A549 (cell line): ENCODE measurements at regions not wholly inside any gene's neighbourhood (a gene's known extent, or its start where the extent isn't known, plus 50 kb on each side); places are given as distances from the start of the nearest gene placed in this dataset.

Source experiments
- ATAC-seq, 2 experiments: fragments of 200-7000 bp in 1 of 2; fragments of >200 bp in 1 of 2; cut with Nextera tagmentation in 1 of 2; cut with Tn5 transposase in 1 of 2; 3 replicates each; pipeline versions ENCODE4 v1.8.0 to v1.9.1; 2018 to 2020; ENCODE audit warnings: mild to moderate bottlenecking in 1 of 2, moderate library complexity in 1 of 2
- CTCF ChIA-PET: fragments of 300-600 bp; sonication (Branson Sonifier 250); formaldehyde crosslinking; extraction: SDS; loops from one replicate; lab custom pipeline; 2021; ENCODE audit warnings: antibody characterized with exemption, inconsistent platforms; lab: Yijun Ruan, JAX
- POLR2A ChIA-PET: fragments of 350-600 bp; formaldehyde crosslinking; extraction: SDS; loops from one replicate; lab custom pipeline; 2021; ENCODE audit warnings: antibody characterized with exemption, inconsistent platforms; lab: Yijun Ruan, JAX
- DNase-seq, 2 experiments: peaks; one replicate each; pipeline versions ENCODE4 v3.0.0 to v3.0.0-alpha.2; 2011 to 2016; ENCODE audit warnings: low read depth in 1 of 2, low spot score in 1 of 2
- FAIRE-seq: peaks from 2 replicates; lab custom pipeline; 2011; peaks lifted over from hg19 to GRCh38; lab: Jason Lieb, UNC
- H3K27ac ChIP-seq, 2 experiments: fragments of >200 bp; sonication (Bioruptor Twin); formaldehyde crosslinking; 3 replicates each; pipeline ENCODE4 v1.5.1; 2016 to 2017
- H3K4me1 ChIP-seq: fragments of >200 bp; sonication (Bioruptor Twin); formaldehyde crosslinking; 3 replicates; pipeline ENCODE4 v1.6.1; 2016
- H3K4me2 ChIP-seq: fragments of >200 bp; sonication (Bioruptor Twin); formaldehyde crosslinking; 3 replicates; pipeline ENCODE4 v1.6.1; 2016
- H3K4me3 ChIP-seq: fragments of >200 bp; sonication (Bioruptor Twin); formaldehyde crosslinking; 3 replicates; pipeline ENCODE4 v1.5.1; 2016
- H3K9me3 ChIP-seq: fragments of >200 bp; sonication (Bioruptor Twin); formaldehyde crosslinking; 3 replicates; pipeline ENCODE4 v1.6.1; 2016
- BHLHE40 ChIP-seq: IDR thresholded peaks from 2 replicates; pipeline ENCODE4 v1.6.1; 2012; ENCODE audit warnings: low read depth, low read length, inconsistent platforms
- CBX2 ChIP-seq: fragments of 200-600 bp; sonication (generic); IDR thresholded peaks from 2 replicates; pipeline ENCODE4 v1.6.1; 2016; ENCODE audit warnings: low read depth, mild to moderate bottlenecking, borderline replicate concordance
- CBX8 ChIP-seq: fragments of 200-600 bp; sonication (generic); IDR thresholded peaks from 2 replicates; pipeline ENCODE4 v1.6.1; 2016
- EHF ChIP-seq: fragments of 250-450 bp; sonication (Bioruptor Pico); IDR thresholded peaks from 2 replicates; pipeline ENCODE4 v1.5.0; 2020; ENCODE audit warnings: mild to moderate bottlenecking
- EP300 ChIP-seq, 2 experiments: fragments of >200 bp; sonication (Bioruptor Twin); formaldehyde crosslinking; IDR thresholded peaks; 2 replicates in 1 of 2; 3 replicates in 1 of 2; pipeline ENCODE4 v1.6.1; 2016 to 2017
- ESRRA ChIP-seq: fragments of 150-350 bp; IDR thresholded peaks from 2 replicates; pipeline ENCODE4 v1.6.1; 2014; ENCODE audit warnings: mild to moderate bottlenecking, low read length, borderline replicate concordance
- FOXS1 ChIP-seq: fragments of 250-450 bp; sonication (Bioruptor Pico); IDR thresholded peaks from 2 replicates; pipeline ENCODE4 v1.5.0; 2020; ENCODE audit warnings: mild to moderate bottlenecking, moderate library complexity
- GATA3 ChIP-seq: IDR thresholded peaks from 2 replicates; pipeline ENCODE4 v1.6.1; 2012; ENCODE audit warnings: borderline replicate concordance
- HEYL ChIP-seq: fragments of 250-450 bp; sonication (Bioruptor Pico); IDR thresholded peaks from 2 replicates; pipeline ENCODE4 v1.8.0; 2021; ENCODE audit warnings: mild to moderate bottlenecking, moderate library complexity
- HOXB13 ChIP-seq: fragments of 250-450 bp; sonication (Bioruptor Pico); IDR thresholded peaks from 2 replicates; pipeline ENCODE4 v1.5.0; 2020; ENCODE audit warnings: low read depth, mild to moderate bottlenecking, moderate library complexity
- HOXB5 ChIP-seq: fragments of 250-450 bp; sonication (Bioruptor Pico); IDR thresholded peaks from 2 replicates; pipeline ENCODE4 v1.5.0; 2020; ENCODE audit warnings: mild to moderate bottlenecking, moderate library complexity
- KDM5A ChIP-seq: fragments of 200-600 bp; sonication (generic); IDR thresholded peaks from 2 replicates; pipeline ENCODE4 v1.6.1; 2016; ENCODE audit warnings: antibody characterized with exemption, mild to moderate bottlenecking
- MAFK ChIP-seq: fragments of 450-650 bp; IDR thresholded peaks from 2 replicates; pipeline ENCODE4 v1.6.1; 2014; ENCODE audit not compliant: partially characterized antibody
- NFE2L2 ChIP-seq: fragments of 150-350 bp; conservative IDR thresholded peaks from 2 replicates; pipeline ENCODE4 v1.6.1; 2014; ENCODE audit warnings: low read length
- NPAS2 ChIP-seq: fragments of 250-450 bp; sonication (Bioruptor Pico); IDR thresholded peaks from 2 replicates; pipeline ENCODE4 v1.8.0; 2022; ENCODE audit warnings: mild to moderate bottlenecking, moderate library complexity, borderline replicate concordance
- NR3C1 ChIP-seq: fragments of >200 bp; sonication (Bioruptor Twin); formaldehyde crosslinking; IDR thresholded peaks from 3 replicates; pipeline ENCODE4 v1.6.1; 2017
- PHF8 ChIP-seq: fragments of 200-600 bp; sonication (generic); IDR thresholded peaks from 2 replicates; pipeline ENCODE4 v1.6.1; 2016; ENCODE audit warnings: low read depth, mild to moderate bottlenecking, antibody characterized with exemption, moderate library complexity, borderline replicate concordance
- SREBF2 ChIP-seq: fragments of 450-650 bp; IDR thresholded peaks from 2 replicates; pipeline ENCODE4 v1.6.1; 2014; ENCODE audit warnings: mild to moderate bottlenecking, moderate library complexity
- TFCP2L1 ChIP-seq: fragments of 250-450 bp; sonication (Bioruptor Pico); IDR thresholded peaks from 2 replicates; pipeline ENCODE4 v1.5.0; 2021; ENCODE audit warnings: mild to moderate bottlenecking
- TP53 ChIP-seq: fragments of 250-450 bp; sonication (Bioruptor Pico); IDR thresholded peaks from 2 replicates; pipeline ENCODE4 v1.5.0; 2021; ENCODE audit warnings: mild to moderate bottlenecking, moderate library complexity
- ZC3H11A ChIP-seq: fragments of 450-650 bp; IDR thresholded peaks from 2 replicates; pipeline ENCODE4 v1.6.1; 2014; ENCODE audit warnings: antibody characterized with exemption, mild to moderate bottlenecking
- WGBS: methylation state at CpG from one replicate; pipeline ENCODE4 v1.1.6; 2017; ENCODE audit errors: missing lambda C conversion rate; 5-methylcytosine and 5-hydroxymethylcytosine counted together
- TF ChIP-seq, protein P1 (sequence below): fragments of 250-450 bp; sonication (Bioruptor Pico); IDR thresholded peaks from 2 replicates; pipeline ENCODE4 v1.5.0; 2021; ENCODE audit warnings: mild to moderate bottlenecking, moderate library complexity, borderline replicate concordance
- TF ChIP-seq, protein P2 (sequence below): IDR thresholded peaks from 2 replicates; pipeline ENCODE4 v1.6.1; 2012
- TF ChIP-seq, protein P3 (sequence below): IDR thresholded peaks from 2 replicates; pipeline ENCODE4 v1.6.1; 2012; ENCODE audit warnings: low read depth, borderline replicate concordance
- TF ChIP-seq, protein P4 (sequence below): fragments of >200 bp; sonication (Bioruptor Twin); formaldehyde crosslinking; IDR thresholded peaks from 3 replicates; pipeline ENCODE4 v1.6.1; 2016

DNA sequence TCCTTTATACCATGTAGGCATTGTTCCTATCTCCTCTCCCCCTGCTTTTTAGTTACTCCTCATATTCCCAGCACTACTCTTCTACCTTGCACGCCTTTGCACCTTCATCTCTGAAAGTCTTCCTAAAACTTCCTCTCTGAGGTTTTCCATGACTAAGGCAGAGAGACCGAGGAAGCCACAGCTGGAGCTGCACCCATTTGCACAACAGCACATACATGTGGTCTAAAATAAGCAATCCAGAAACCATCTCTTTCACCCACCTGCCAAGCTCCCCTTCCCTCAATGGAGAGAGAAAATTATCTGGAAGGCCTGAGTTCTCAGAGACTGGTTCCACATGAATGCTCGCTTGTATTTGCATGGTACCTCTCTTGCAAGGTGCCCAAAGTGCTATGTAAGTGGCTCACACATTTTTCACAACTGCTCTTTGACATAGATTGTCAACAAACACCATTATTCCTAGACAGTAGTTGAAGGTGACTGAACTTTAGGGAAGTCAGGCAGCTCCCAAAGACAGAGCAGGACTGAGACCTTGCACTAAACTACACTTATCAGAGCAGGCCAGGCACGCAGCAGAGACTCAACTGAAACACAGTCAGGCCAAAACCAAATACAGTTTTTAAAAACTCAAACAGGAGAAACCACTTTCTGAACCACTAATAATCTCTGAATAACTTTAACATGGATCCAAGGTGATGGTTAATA, 313.2 kb downstream of the TFAP2A start (continued):
- TF ChIP-seq, protein P1, sequence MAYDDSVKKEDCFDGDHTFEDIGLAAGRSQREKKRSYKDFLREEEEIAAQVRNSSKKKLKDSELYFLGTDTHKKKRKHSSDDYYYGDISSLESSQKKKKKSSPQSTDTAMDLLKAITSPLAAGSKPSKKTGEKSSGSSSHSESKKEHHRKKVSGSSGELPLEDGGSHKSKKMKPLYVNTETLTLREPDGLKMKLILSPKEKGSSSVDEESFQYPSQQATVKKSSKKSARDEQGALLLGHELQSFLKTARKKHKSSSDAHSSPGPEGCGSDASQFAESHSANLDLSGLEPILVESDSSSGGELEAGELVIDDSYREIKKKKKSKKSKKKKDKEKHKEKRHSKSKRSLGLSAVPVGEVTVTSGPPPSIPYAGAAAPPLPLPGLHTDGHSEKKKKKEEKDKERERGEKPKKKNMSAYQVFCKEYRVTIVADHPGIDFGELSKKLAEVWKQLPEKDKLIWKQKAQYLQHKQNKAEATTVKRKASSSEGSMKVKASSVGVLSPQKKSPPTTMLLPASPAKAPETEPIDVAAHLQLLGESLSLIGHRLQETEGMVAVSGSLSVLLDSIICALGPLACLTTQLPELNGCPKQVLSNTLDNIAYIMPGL: no peak
- TF ChIP-seq ZC3H11A (no peak), EP300 (IDR thresholded peaks at IDR 0.05) (no peak), HOXB13 (CRISPR knock-in tag) (no peak), CBX8 (no peak), SREBF2 (no peak), NPAS2 (CRISPR knock-in tag) (no peak), NFE2L2 (no peak), KDM5A (no peak)
- TF ChIP-seq, protein P2, sequence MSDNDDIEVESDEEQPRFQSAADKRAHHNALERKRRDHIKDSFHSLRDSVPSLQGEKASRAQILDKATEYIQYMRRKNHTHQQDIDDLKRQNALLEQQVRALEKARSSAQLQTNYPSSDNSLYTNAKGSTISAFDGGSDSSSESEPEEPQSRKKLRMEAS: no peak

DNA sequence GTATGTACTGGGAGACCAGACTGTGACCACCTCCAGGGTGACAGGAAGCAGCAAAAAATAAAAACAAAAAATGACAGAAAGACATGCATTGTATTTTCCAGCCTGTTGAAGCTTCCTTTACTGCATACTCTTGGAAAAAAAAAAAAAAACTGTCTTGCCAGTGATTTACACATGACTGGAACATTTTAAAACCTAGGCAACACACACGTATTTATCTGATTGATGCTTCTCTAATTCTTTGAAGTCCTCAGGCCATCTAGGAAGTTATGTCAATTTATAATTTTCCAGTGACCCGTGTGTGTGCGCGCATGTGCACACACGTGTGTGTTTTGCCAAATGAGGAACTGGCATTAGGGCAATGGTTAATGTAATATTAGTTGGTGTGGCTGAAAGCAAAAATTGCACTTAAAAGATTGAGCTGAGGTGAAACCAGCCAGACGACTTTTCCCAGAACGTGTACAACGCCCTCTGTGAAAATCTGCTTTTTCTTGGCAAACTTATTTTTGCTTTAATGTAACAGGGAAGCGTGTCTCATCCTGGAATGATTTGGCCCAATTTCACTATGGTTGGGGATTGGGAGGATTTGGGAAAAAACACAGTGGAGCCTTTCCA, 315.2 kb downstream of the TFAP2A start:
- no peak for DNase-seq
- 83% methylated on average over 9 of the region's 9 CpGs for WGBS
- no peak for FAIRE-seq
- Histone ChIP-seq H3K4me3 (no peak overlapping the region), H3K27ac (no peak overlapping the region), H3K4me2 (no peak overlapping the region), H3K9me3 (no peaks in the 10 kb centered on the region), H3K4me1 (no peaks in the 10 kb centered on the region)
- TF ChIP-seq FOXS1 (CRISPR knock-in tag) (no peak), HOXB13 (CRISPR knock-in tag) (no peak), BHLHE40 (no peak), HOXB5 (CRISPR knock-in tag) (no peak), NR3C1 (no peak), TFCP2L1 (CRISPR knock-in tag) (no peak), MAFK (no peak), SREBF2 (no peak), GATA3 (no peak), HEYL (CRISPR knock-in tag) (no peak), ESRRA (no peak), PHF8 (no peak), EHF (CRISPR knock-in tag) (no peak), CBX2 (no peak), TP53 (no peak)
- TF ChIP-seq, protein P3, sequence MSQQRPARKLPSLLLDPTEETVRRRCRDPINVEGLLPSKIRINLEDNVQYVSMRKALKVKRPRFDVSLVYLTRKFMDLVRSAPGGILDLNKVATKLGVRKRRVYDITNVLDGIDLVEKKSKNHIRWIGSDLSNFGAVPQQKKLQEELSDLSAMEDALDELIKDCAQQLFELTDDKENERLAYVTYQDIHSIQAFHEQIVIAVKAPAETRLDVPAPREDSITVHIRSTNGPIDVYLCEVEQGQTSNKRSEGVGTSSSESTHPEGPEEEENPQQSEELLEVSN: no peak
- TF ChIP-seq, protein P4, sequence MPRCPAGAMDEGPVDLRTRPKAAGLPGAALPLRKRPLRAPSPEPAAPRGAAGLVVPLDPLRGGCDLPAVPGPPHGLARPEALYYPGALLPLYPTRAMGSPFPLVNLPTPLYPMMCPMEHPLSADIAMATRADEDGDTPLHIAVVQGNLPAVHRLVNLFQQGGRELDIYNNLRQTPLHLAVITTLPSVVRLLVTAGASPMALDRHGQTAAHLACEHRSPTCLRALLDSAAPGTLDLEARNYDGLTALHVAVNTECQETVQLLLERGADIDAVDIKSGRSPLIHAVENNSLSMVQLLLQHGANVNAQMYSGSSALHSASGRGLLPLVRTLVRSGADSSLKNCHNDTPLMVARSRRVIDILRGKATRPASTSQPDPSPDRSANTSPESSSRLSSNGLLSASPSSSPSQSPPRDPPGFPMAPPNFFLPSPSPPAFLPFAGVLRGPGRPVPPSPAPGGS: no peak
- POLR2A ChIA-PET: no interaction called here
- ATAC-seq: no peak
- CTCF ChIA-PET: no interaction called here
